ENCODE measurements at regions not wholly inside any gene's neighbourhood (a gene's known extent, or its start where the extent isn't known, plus 50 kb on each side); places are given as distances from the start of the nearest gene placed in this dataset.
"Not testable (repeated sequence)": the region's sequence is repeated elsewhere in the genome, so short reads cannot be mapped to it uniquely, and the experiment has no call there.

- Mint-ChIP-seq H3K27me3 (no peaks in the 10 kb centered on the region), H3K9me3 (peaks cover 13% of the 10 kb centered on the region), H3K27ac (no peak overlapping the region), H3K4me3 (no peak overlapping the region), H3K36me3 (ENCODE audit: low read depth) (no peaks in the 10 kb centered on the region), H3K4me1 (no peaks in the 10 kb centered on the region)
- intact Hi-C loops (cut with micrococcal nuclease) = no loop called here
- DNase-seq = no peak
- TF ChIP-seq CTCF (IDR thresholded peaks at IDR 0.05) = no peak
- POLR2A ChIA-PET = no interaction called here
- no peak for ATAC-seq (ENCODE audit: low read depth)
- CTCF ChIA-PET = no interaction called here
Observed at GRCh38 chr9:18314316-18314715, 159.6 kb upstream of the ADAMTSL1 start.

GRCh38 chr9:18317896-18318295, 156.1 kb upstream of the ADAMTSL1 start:
- Mint-ChIP-seq H3K36me3 (ENCODE audit: low read depth) (no peaks in the 10 kb centered on the region), H3K27me3 (no peaks in the 10 kb centered on the region), H3K27ac (no peak overlapping the region), H3K4me1 (no peaks in the 10 kb centered on the region), H3K4me3 (no peak overlapping the region), H3K9me3 (peaks cover 11% of the 10 kb centered on the region)
- CTCF ChIA-PET = no interaction called here
- POLR2A ChIA-PET = no interaction called here
- no peak for ATAC-seq (ENCODE audit: low read depth)
- intact Hi-C loops (cut with micrococcal nuclease) = no loop called here
- no peak for DNase-seq
- TF ChIP-seq CTCF (IDR thresholded peaks at IDR 0.05) = no peak

GRCh38 chr9:18319918-18320445, 154.0 kb upstream of the ADAMTSL1 start:
- Mint-ChIP-seq H3K27ac (no peak overlapping the region), H3K4me1 (no peaks in the 10 kb centered on the region), H3K36me3 (ENCODE audit: low read depth) (no peaks in the 10 kb centered on the region), H3K9me3 (peaks cover 7% of the 10 kb centered on the region), H3K4me3 (no peak overlapping the region), H3K27me3 (no peaks in the 10 kb centered on the region)
- intact Hi-C loops (cut with micrococcal nuclease) = no loop called here
- no peak for TF ChIP-seq CTCF (IDR thresholded peaks at IDR 0.05)
- no peak for DNase-seq
- no peak for ATAC-seq (ENCODE audit: low read depth)
- ChIA-PET POLR2A (no interaction called here), CTCF (no interaction called here)

- intact Hi-C loops (cut with micrococcal nuclease) = no loop called here
- Mint-ChIP-seq H3K4me3 (no peak overlapping the region), H3K36me3 (ENCODE audit: low read depth) (no peaks in the 10 kb centered on the region), H3K9me3 (no peaks in the 10 kb centered on the region), H3K27ac (no peak overlapping the region), H3K27me3 (no peaks in the 10 kb centered on the region), H3K4me1 (no peaks in the 10 kb centered on the region)
- DNase-seq (no peak), ATAC-seq (ENCODE audit: low read depth) (no peak)
- ChIA-PET POLR2A (no interaction called here), CTCF (no interaction called here)
- TF ChIP-seq CTCF (IDR thresholded peaks at IDR 0.05) = no peak
Observed at GRCh38 chr9:18324928-18325745, 148.8 kb upstream of the ADAMTSL1 start.

- DNase-seq; POLR2A ChIA-PET; H3K36me3 Mint-ChIP-seq (ENCODE audit: low read depth); intact Hi-C loops (cut with micrococcal nuclease); H3K9me3 Mint-ChIP-seq; CTCF ChIA-PET; ATAC-seq (ENCODE audit: low read depth); H3K4me1 Mint-ChIP-seq; H3K4me3 Mint-ChIP-seq; H3K27me3 Mint-ChIP-seq; H3K27ac Mint-ChIP-seq: not testable (repeated sequence)
Observed at GRCh38 chr9:18325746-18326011, 148.3 kb upstream of the ADAMTSL1 start.

GRCh38 chr9:18327121-18327520, 146.8 kb upstream of the ADAMTSL1 start:
- ChIA-PET POLR2A (no interaction called here), CTCF (no interaction called here)
- Mint-ChIP-seq H3K4me3 (no peak overlapping the region), H3K4me1 (no peaks in the 10 kb centered on the region), H3K27me3 (no peaks in the 10 kb centered on the region), H3K9me3 (no peaks in the 10 kb centered on the region), H3K27ac (no peak overlapping the region), H3K36me3 (ENCODE audit: low read depth) (no peaks in the 10 kb centered on the region)
- DNase-seq (no peak), ATAC-seq (ENCODE audit: low read depth) (no peak)
- intact Hi-C loops (cut with micrococcal nuclease) = no loop called here
- no peak for TF ChIP-seq CTCF (IDR thresholded peaks at IDR 0.05)

Data from activated B cell treated with CpG ODN at 0.5 μM for 24 hours (primary cell).